ENCODE measurements at regions not wholly inside any gene's neighbourhood (a gene's known extent, or its start where the extent isn't known, plus 50 kb on each side); places are given as distances from the start of the nearest gene placed in this dataset.

GRCh38 chr22:27509132-27509920, 292.2 kb downstream of the MN1 start:
- H3K27ac ChIP-seq (ENCODE audit: low read length in 2 of 2) = no peak overlapping the region
- no peak for DNase-seq
- Mint-ChIP-seq H3K9me3 (ENCODE audit: insufficient read depth) (no peaks in the 10 kb centered on the region), H3K4me3 (no peak overlapping the region), H3K27ac (no peak overlapping the region), H3K27me3 (no peaks in the 10 kb centered on the region), H3K4me1 (no peaks in the 10 kb centered on the region)
- H3K4me3 ChIP-seq (ENCODE audit: control extremely low read depth in 1 of 5, extremely low read depth in 1 of 5, insufficient read depth in 1 of 5, low read depth in 2 of 5, low read length in 4 of 5) = no peak overlapping the region
- no peaks in the 10 kb centered on the region for H4K20me1 ChIP-seq (ENCODE audit: control insufficient read depth, insufficient read depth, low read length, poor library complexity, severe bottlenecking)
- no peaks in the 10 kb centered on the region for H3K27me3 ChIP-seq (replicated peaks in 1 of 4; ENCODE audit: control extremely low read depth in 1 of 4, control insufficient read depth in 3 of 4, insufficient read depth in 4 of 4, low read length in 3 of 4)
- H3K79me2 ChIP-seq (ENCODE audit: control insufficient read depth, insufficient read depth, low read length) = no peaks in the 10 kb centered on the region
- CTCF ChIA-PET = no interaction called here
- intact Hi-C loops (cut with micrococcal nuclease) = no loop called here
- H2AFZ ChIP-seq (ENCODE audit: insufficient read depth, low read depth, low read length, poor library complexity, severe bottlenecking) = no peak overlapping the region
- POLR2A ChIA-PET = no interaction called here
- TF ChIP-seq EZH2 (IDR thresholded peaks at IDR 0.05; ENCODE audit: borderline replicate concordance, insufficient read depth, low read depth, low read length, poor library complexity, severe bottlenecking) (no peak), CTCF (IDR thresholded peaks at IDR 0.05) (no peak)
- no peak for ATAC-seq (ENCODE audit: low read depth)
- H3K4me2 ChIP-seq (replicated peaks; ENCODE audit: low read depth, low read length, poor library complexity, severe bottlenecking) = no peak overlapping the region
- no peaks in the 10 kb centered on the region for H3K36me3 ChIP-seq (replicated peaks in 1 of 2; ENCODE audit: control extremely low read depth in 1 of 2, control insufficient read depth in 1 of 2, extremely low read depth in 1 of 2, insufficient read depth in 2 of 2, low read length in 1 of 2)
- no peak overlapping the region for H3K9ac ChIP-seq (ENCODE audit: low read length)
- H3K9me3 ChIP-seq (ENCODE audit: control extremely low read depth in 1 of 3, control insufficient read depth in 2 of 3, insufficient read depth in 1 of 3, low read length in 2 of 3) = peaks cover 0 to 4% (median 0%) of the 10 kb centered on the region in 3 donors
- WGBS (ENCODE audit: insufficient coverage) = 88% methylated on average over 1 of the region's 3 CpGs
- H3K4me1 ChIP-seq (ENCODE audit: control insufficient read depth in 2 of 2, insufficient read depth in 2 of 2, low read length in 2 of 2) = no peaks in the 10 kb centered on the region

DNA sequence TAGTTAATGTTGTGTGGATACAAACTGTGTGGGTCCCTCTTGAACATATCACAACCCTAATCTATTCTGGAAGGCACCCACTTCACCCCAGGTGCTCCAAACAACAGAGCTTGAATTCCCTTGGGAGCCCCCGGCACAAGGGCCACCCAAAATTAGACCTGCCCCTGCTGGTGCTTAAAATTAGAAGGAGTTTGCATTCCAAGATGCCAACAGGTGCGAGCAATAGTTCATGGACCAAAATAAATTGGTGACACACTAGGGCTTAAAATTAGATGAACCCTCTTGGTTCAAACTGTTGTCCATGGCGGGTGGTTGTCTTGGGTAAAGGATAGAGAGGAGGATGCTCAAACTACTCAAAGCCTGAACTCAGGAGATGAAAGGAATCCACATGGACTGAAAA, 291.5 kb downstream of the MN1 start:
- ChIA-PET CTCF (no interaction called here), POLR2A (no interaction called here)
- no peak overlapping the region for H3K4me3 Mint-ChIP-seq
- no peaks in the 10 kb centered on the region for H3K9me3 Mint-ChIP-seq (ENCODE audit: insufficient read depth)
- no peak overlapping the region for H3K27ac ChIP-seq (ENCODE audit: low read length in 2 of 2)
- H3K4me1 Mint-ChIP-seq = no peaks in the 10 kb centered on the region
- 20% methylated on average over 1 of the region's 3 CpGs for WGBS (ENCODE audit: insufficient coverage)
- H3K27ac Mint-ChIP-seq = no peak overlapping the region
- DNase-seq = no peak
- H2AFZ ChIP-seq (ENCODE audit: insufficient read depth, low read depth, low read length, poor library complexity, severe bottlenecking) = no peak overlapping the region
- intact Hi-C loops (cut with micrococcal nuclease) = no loop called here
- H3K4me1 ChIP-seq (ENCODE audit: control insufficient read depth in 2 of 2, insufficient read depth in 2 of 2, low read length in 2 of 2) = no peaks in the 10 kb centered on the region
- no peak for ATAC-seq (ENCODE audit: low read depth)
- no peak overlapping the region for H3K9ac ChIP-seq (ENCODE audit: low read length)
- H3K27me3 ChIP-seq (replicated peaks in 1 of 4; ENCODE audit: control extremely low read depth in 1 of 4, control insufficient read depth in 3 of 4, insufficient read depth in 4 of 4, low read length in 3 of 4) = no peaks in the 10 kb centered on the region
- no peak for TF ChIP-seq CTCF (IDR thresholded peaks at IDR 0.05)
- TF ChIP-seq EZH2 (IDR thresholded peaks at IDR 0.05; ENCODE audit: borderline replicate concordance, insufficient read depth, low read depth, low read length, poor library complexity, severe bottlenecking) = no peak
- H3K4me3 ChIP-seq (ENCODE audit: control extremely low read depth in 1 of 5, extremely low read depth in 1 of 5, insufficient read depth in 1 of 5, low read depth in 2 of 5, low read length in 4 of 5) = no peak overlapping the region
- H4K20me1 ChIP-seq (ENCODE audit: control insufficient read depth, insufficient read depth, low read length, poor library complexity, severe bottlenecking) = no peaks in the 10 kb centered on the region
- H3K27me3 Mint-ChIP-seq = no peaks in the 10 kb centered on the region
- H3K36me3 ChIP-seq (replicated peaks in 1 of 2; ENCODE audit: control extremely low read depth in 1 of 2, control insufficient read depth in 1 of 2, extremely low read depth in 1 of 2, insufficient read depth in 2 of 2, low read length in 1 of 2) = no peaks in the 10 kb centered on the region
- H3K4me2 ChIP-seq (replicated peaks; ENCODE audit: low read depth, low read length, poor library complexity, severe bottlenecking) = no peak overlapping the region
- H3K79me2 ChIP-seq (ENCODE audit: control insufficient read depth, insufficient read depth, low read length) = no peaks in the 10 kb centered on the region
- H3K9me3 ChIP-seq (ENCODE audit: control extremely low read depth in 1 of 3, control insufficient read depth in 2 of 3, insufficient read depth in 1 of 3, low read length in 2 of 3) = no peaks in the 10 kb centered on the region
